Psoas muscle (tissue), 7 donors: ENCODE measurements at regions not wholly inside any gene's neighbourhood (a gene's known extent, or its start where the extent isn't known, plus 50 kb on each side); places are given as distances from the start of the nearest gene placed in this dataset.

Source experiments
- ATAC-seq, 4 donors: fragments of 200-7000 bp; cut with Tn5 transposase; one replicate each; pipeline ENCODE4 v1.9.1; 2020; ENCODE audit warnings: moderate library complexity in 3 of 4, mild to moderate bottlenecking in 2 of 4
- DNase-seq, 2 donors: peaks; one replicate each; pipeline ENCODE4 v3.0.0-alpha.2; 2020
- H3K27ac ChIP-seq: fragments of 200-600 bp; one replicate; pipeline ENCODE4 v1.8.0; 2022
- H3K27me3 ChIP-seq, 3 donors: fragments of 200-600 bp in 1 of 3; one replicate each; pipeline versions ENCODE4 v1.6.1 to v1.8.0; 2013 to 2022; ENCODE audit warnings: low read length in 2 of 3, mild to moderate bottlenecking in 2 of 3, moderate library complexity in 1 of 3; ENCODE audit not compliant: insufficient read depth in 3 of 3
- H3K36me3 ChIP-seq, 2 donors: fragments of 200-600 bp in 1 of 2; one replicate each; pipeline versions ENCODE4 v1.6.1 to v1.8.0; 2013 to 2022; ENCODE audit warnings: low read depth in 1 of 2, mild to moderate bottlenecking in 1 of 2, moderate library complexity in 1 of 2; ENCODE audit not compliant: insufficient read depth in 1 of 2
- H3K4me1 ChIP-seq: fragments of 200-600 bp; one replicate; pipeline ENCODE4 v1.8.0; 2022
- H3K4me3 ChIP-seq: fragments of 200-600 bp; one replicate; pipeline ENCODE4 v1.8.0; 2022; ENCODE audit warnings: mild to moderate bottlenecking
- H3K9me3 ChIP-seq: fragments of 200-600 bp; one replicate; pipeline ENCODE4 v1.8.0; 2022
- WGBS, 3 donors: extraction: QIAGEN DNeasy Blood & Tissue Kit; methylation state at CpG; one replicate each; pipeline versions ENCODE4 v1.1.6 to v1.1.7; 2013; 5-methylcytosine and 5-hydroxymethylcytosine counted together
- intact Hi-C, 2 donors: fragments of 100-400 bp; cut with DNase I; formaldehyde crosslinking; loops; one replicate each; pipeline versions ENCODE4 v1.11.0 to v1.14.2; 2022
- TF ChIP-seq, protein P1 (sequence below): fragments of 200-600 bp; IDR thresholded peaks from one replicate; pipeline ENCODE4 v1.8.0; 2022; ENCODE audit warnings: antibody characterized with exemption
- donor health status: healthy with polysubstance abuse.
- donor health status: DM: no; HTN: no; CAD: no; lungs with moderate emphysema.
- donor health status: Bipolar disorder and iron deficiency.
- donor health status: healthy.
- donor health status: DM: yes; HTN: yes; CAD: no.
- donor health status: DM: no; HTN: no; CAD: no.
- donor health status: DM: yes; HTN: yes; CAD: no.

DNA sequence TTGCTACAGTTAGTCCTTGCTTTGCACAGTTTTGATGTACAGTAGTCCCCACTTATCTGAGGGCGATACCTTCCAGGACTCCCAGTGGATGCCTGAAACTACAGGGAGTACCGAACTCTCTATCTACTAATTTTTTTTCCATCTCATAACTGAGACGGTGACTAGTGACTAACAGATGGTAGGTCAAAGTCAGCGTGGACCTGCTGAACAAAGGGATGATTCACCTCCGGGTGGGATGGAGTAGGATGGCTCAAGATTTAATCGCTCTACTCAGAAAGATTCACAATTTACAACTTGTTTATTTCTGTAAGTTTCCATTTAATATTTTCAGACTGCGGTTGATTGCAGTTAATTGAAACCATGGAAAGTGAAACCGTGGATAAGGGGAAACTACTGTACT lies 655.8 kb downstream of the ZNF674 start:
- Histone ChIP-seq H3K36me3 (no peaks in the 10 kb centered on the region), H3K27me3 (peaks cover 0 to 5% (median 0%) of the 10 kb centered on the region in 3 donors), H3K27ac (no peak overlapping the region), H3K4me1 (no peaks in the 10 kb centered on the region), H3K4me3 (no peak overlapping the region), H3K9me3 (no peaks in the 10 kb centered on the region)
- TF ChIP-seq, protein P1, sequence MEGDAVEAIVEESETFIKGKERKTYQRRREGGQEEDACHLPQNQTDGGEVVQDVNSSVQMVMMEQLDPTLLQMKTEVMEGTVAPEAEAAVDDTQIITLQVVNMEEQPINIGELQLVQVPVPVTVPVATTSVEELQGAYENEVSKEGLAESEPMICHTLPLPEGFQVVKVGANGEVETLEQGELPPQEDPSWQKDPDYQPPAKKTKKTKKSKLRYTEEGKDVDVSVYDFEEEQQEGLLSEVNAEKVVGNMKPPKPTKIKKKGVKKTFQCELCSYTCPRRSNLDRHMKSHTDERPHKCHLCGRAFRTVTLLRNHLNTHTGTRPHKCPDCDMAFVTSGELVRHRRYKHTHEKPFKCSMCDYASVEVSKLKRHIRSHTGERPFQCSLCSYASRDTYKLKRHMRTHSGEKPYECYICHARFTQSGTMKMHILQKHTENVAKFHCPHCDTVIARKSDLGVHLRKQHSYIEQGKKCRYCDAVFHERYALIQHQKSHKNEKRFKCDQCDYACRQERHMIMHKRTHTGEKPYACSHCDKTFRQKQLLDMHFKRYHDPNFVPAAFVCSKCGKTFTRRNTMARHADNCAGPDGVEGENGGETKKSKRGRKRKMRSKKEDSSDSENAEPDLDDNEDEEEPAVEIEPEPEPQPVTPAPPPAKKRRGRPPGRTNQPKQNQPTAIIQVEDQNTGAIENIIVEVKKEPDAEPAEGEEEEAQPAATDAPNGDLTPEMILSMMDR, result no peak
- DNase-seq (no peak), ATAC-seq (no peak)
- 73 to 84% (median 78%) methylated on average over 8 of the region's 8 CpGs for whole genome bisulfite sequencing, 3 donors
- intact Hi-C loops, result no loop called here

DNA sequence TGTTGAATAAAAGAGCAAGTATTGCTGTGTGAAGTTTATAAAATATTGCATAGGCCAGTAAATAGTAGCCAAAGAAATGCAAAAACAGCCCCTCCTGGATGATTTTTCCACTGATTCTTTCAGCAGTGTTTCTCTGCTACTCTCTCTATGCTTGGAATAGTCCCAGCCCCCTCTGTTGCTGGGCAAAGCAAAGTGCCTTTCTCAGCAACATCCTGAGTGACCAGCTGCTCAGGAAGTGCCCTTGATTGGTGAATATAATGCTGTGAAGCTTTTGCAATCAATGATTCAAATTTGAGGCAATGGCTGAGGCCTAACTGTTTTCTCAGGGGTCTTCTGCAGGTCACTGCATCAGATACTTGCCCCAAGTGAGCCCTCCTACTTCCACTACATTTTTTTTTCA lies 656.7 kb downstream of the ZNF674 start:
- Histone ChIP-seq H3K36me3 (no peaks in the 10 kb centered on the region), H3K9me3 (no peaks in the 10 kb centered on the region), H3K27me3 (peaks cover 0 to 5% (median 0%) of the 10 kb centered on the region in 3 donors), H3K27ac (no peak overlapping the region), H3K4me3 (no peak overlapping the region), H3K4me1 (no peaks in the 10 kb centered on the region)
- intact Hi-C loops, result no loop called here
- ATAC-seq (no peak), DNase-seq (no peak)
- TF ChIP-seq, protein P1, result no peak

DNA sequence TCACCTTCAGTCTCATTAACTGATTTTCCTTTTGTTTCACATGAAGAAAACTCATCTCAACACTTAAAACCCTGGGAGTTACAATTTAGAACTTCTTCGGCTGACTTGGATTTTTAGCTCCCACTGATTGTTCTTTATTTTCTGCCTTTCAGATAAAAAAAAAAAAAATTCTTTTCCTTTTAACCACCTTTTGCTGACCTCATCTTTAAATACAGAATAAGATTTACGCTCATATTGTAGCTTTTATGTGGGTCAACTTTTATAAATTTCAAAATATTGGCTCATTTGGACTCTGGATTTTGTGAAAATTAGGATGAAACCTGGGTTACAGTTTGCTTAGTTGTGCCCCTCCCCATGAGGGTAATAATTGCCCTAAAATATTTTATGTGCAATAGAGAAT lies 659.3 kb downstream of the ZNF674 start:
- Histone ChIP-seq H3K4me1 (no peaks in the 10 kb centered on the region), H3K36me3 (no peaks in the 10 kb centered on the region), H3K4me3 (no peak overlapping the region), H3K27ac (no peak overlapping the region), H3K9me3 (no peaks in the 10 kb centered on the region), H3K27me3 (no peaks in the 10 kb centered on the region)
- TF ChIP-seq, protein P1, result no peak
- intact Hi-C loops, result no loop called here
- 82 to 94% (median 94%) methylated on average over 2 of the region's 2 CpGs for WGBS, 3 donors
- no peak for ATAC-seq
- DNase-seq, result no peak

DNA sequence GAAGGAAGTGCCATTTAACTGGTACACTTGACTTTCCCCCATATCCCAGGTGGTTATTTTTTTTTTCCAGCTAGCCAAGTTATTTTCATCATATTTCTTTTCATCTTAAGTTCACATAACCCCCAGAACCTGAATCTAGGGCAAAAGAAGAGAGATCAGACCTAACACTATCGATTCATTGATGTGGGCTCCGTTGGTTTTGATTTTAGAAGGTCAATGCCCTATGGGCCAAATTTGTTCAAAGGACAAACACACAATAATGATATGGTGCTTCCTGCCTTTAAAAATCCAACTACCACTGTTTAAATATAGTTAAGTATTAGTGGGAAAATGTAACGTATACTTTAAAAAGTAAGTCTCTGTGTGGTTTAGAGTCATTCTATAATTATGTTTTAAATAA lies 665.7 kb downstream of the ZNF674 start:
- ATAC-seq, result no peak
- no peaks in the 10 kb centered on the region for H3K4me1 ChIP-seq
- TF ChIP-seq, protein P1, result no peak
- DNase-seq, result no peak
- no peak overlapping the region for H3K4me3 ChIP-seq
- H3K36me3 ChIP-seq, result no peaks in the 10 kb centered on the region
- intact Hi-C loops, result no loop called here
- peaks cover 0 to 6% (median 0%) of the 10 kb centered on the region in 3 donors for H3K27me3 ChIP-seq
- H3K9me3 ChIP-seq, result no peaks in the 10 kb centered on the region
- 84 to 88% (median 87%) methylated on average over 3 of the region's 3 CpGs for WGBS, 3 donors
- no peak overlapping the region for H3K27ac ChIP-seq

DNA sequence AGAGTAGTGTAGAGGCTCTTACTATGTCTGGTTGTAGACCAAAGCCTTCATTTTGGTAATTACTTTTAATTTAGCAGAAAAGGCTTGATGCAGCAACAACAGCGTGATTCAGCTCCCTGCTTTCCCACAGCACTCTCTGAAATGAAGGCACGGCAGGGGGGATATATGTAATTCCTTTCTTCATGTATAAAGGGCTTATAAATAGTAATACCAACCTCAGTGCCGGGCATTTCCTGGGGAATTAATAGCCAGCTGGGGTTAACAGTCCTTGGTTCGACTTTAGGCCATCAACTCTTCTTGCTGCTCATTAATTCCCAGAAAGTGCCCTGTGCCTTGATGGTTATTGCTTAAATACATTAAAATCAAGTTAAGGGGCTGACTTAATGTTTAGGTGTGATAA lies 669.0 kb downstream of the ZNF674 start:
- Histone ChIP-seq H3K4me1 (no peaks in the 10 kb centered on the region), H3K27ac (no peak overlapping the region), H3K27me3 (peaks cover 0 to 13% (median 0%) of the 10 kb centered on the region in 3 donors), H3K36me3 (no peaks in the 10 kb centered on the region), H3K4me3 (no peak overlapping the region), H3K9me3 (no peaks in the 10 kb centered on the region)
- WGBS, 3 donors, result 64 to 74% (median 70%) methylated on average over 4 of the region's 4 CpGs
- ATAC-seq (no peak), DNase-seq (no peak)
- intact Hi-C loops, result no loop called here
- TF ChIP-seq, protein P1, result no peak
